ENCODE measurements at regions not wholly inside any gene's neighbourhood (a gene's known extent, or its start where the extent isn't known, plus 50 kb on each side); places are given as distances from the start of the nearest gene placed in this dataset.
"Not testable (repeated sequence)": the region's sequence is repeated elsewhere in the genome, so short reads cannot be mapped to it uniquely, and the experiment has no call there.

- no peak for DNase-seq (ENCODE audit: low read depth in 2 of 3, low spot score in 1 of 3)
These were observed 162.6 kb upstream of the PFN2 start for GRCh38 chr3:150133293-150133692.

DNA sequence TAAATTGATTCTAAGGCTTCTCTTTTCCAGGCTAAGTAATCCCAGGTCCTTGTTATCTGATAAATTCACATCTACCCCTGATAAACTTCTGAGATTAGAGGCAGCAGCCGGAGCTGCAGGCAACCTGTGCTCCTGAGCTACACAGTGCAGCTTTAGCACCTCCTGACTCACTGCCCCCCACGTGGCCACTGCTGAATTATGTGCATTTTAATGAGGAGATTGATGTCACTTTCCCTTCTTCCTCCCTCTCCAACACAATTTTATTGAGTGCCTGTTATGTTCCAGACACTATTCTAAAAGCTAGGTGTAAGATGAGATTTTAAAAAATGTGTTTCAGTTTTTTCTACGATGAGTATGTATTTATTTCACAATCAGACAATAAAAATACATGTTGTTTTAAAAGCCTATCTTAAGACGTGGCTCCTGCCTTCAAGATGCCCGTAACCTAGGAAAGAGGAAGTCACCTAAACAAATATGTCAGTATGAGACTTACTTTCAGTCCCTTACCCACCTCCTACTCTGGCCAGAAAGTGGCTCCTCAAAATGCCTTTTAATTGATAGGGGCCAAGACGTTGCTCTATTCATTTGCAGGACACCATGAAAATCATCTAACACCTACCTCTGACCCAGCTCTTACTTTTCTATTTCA is 161.5 kb upstream of the PFN2 start:
- DNase-seq (ENCODE audit: low read depth in 2 of 3, low spot score in 1 of 3), result no peak

GRCh38 chr3:150131663-150132062 is 161.0 kb upstream of the PFN2 start:
- DNase-seq (ENCODE audit: low read depth in 2 of 3, low spot score in 1 of 3), result no peak

DNA sequence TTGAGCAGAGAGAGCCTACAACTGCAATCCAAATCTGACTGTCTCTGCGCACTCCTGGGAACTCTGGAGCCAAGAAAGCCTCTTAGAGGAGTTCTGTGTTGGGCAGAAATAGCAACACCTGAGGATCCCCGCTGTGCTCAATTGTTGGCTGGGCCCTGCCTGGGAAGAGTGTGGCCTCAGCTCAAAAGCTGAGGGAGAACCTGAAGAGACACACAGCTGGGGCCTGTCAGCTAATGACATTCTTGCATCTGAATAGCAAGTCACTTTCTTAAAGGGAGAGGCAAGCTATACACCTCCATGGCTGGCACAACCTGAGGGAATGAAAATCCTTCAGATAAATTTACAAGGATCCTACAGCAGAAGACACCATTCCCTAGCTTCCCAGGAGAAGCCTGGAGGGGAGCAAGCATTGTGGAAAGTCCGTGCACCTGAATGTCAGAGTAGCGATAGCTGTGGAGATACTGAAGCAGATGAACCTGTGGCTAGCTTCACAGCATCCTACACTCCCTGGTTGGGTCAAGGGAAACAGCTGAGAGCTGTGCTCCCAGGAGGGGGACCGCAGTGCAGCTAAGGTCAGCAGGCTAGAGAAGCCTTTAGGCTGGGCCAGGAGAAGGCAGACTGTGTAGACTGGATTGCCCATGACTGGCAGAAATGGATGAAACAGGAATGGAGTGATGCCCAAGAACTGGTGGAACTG is 159.9 kb upstream of the PFN2 start:
- DNase-seq (ENCODE audit: low read depth in 2 of 3, low spot score in 1 of 3), result no peak

GRCh38 chr3:150129166-150129565 is 158.5 kb upstream of the PFN2 start:
- no peak for DNase-seq (ENCODE audit: low read depth in 2 of 3, low spot score in 1 of 3)

- no peak for DNase-seq (ENCODE audit: low read depth in 2 of 3, low spot score in 1 of 3)
These were observed 157.4 kb upstream of the PFN2 start for GRCh38 chr3:150128126-150128525.

DNA sequence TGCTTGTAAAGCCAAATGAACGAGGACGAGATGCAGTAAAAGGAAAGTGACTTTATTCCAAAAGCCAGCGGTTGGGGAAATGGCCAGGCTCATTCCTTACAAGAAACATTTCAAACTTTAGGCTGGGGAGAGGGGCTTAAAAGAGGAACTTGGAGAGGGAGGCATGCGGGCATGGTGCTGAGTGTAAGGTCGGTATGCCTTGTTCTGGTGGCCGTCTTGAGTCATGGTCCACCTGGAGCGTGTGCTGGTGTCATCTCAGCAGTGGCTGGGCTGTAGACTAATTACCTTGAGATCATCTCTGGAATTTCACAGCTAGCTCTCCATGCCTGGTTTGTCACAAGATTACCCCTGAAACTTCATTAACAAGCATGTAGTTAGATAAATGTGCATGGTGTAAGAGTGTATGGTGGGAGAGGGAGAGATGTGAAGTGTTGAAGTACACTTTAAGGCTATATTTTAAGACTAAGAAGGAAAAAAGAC is 156.4 kb upstream of the PFN2 start:
- DNase-seq (ENCODE audit: low read depth in 2 of 3, low spot score in 1 of 3), result no peak

DNA sequence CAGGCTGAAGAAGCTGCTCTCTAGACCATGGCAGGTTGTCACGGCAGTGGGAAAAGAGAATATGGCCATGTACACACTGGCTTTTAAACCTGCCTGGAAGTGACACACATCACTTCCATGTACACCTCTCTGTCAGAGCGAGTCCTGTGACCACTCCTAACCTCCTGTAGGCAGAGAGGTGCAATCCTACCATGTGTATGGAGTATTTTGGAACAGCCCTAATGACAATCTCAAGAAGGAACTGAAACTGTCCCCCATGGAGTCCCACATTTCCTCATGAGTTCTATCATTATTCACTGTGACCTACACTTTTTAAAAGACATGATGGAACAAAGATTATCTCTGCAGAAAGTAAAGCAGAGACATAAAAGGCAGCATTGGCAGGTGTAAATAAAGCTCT is 153.4 kb upstream of the PFN2 start:
- DNase-seq (ENCODE audit: low read depth in 2 of 3, low spot score in 1 of 3), result no peak

GRCh38 chr3:150123249-150123648 is 152.6 kb upstream of the PFN2 start:
- DNase-seq (ENCODE audit: low read depth in 2 of 3, low spot score in 1 of 3), result not testable (repeated sequence)

GRCh38 chr3:150118219-150118618 is 147.5 kb upstream of the PFN2 start:
- no peak for DNase-seq (ENCODE audit: low read depth in 2 of 3, low spot score in 1 of 3)

- no peak for DNase-seq (ENCODE audit: low read depth in 2 of 3, low spot score in 1 of 3)
These were observed 146.4 kb upstream of the PFN2 start for GRCh38 chr3:150117076-150117475.

- no peak for DNase-seq (ENCODE audit: low read depth in 2 of 3, low spot score in 1 of 3)
These were observed 145.5 kb upstream of the PFN2 start for GRCh38 chr3:150116196-150116595.

GRCh38 chr3:150114873-150115540 is 144.3 kb upstream of the PFN2 start:
- no peak for DNase-seq (ENCODE audit: low read depth in 2 of 3, low spot score in 1 of 3)

DNA sequence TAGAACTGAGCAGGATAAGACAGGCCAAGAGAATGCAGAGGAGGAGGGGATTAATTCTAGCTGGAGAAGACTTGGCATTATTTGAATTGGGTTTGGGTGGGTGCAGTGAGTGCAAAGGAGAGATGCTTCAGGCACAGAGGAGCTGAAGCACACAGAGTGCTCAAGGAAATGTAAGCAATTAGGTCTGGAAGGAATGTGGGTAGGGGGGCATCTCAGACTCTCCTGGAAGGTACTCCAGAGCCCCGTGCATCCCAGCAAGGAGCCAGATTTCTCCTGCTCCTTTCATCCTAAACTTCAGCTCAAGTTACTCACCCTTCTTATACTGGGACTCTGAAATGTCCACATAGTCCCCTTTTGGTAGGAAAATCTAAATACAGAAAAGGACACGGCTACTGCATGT is 143.6 kb upstream of the PFN2 start:
- DNase-seq (ENCODE audit: low read depth in 2 of 3, low spot score in 1 of 3), result no peak

- DNase-seq (ENCODE audit: low read depth in 2 of 3, low spot score in 1 of 3), result no peak
These were observed 139.4 kb upstream of the PFN2 start for GRCh38 chr3:150110097-150110496.

- no peak for DNase-seq (ENCODE audit: low read depth in 2 of 3, low spot score in 1 of 3)
These were observed 136.9 kb upstream of the PFN2 start for GRCh38 chr3:150107429-150108175.

GRCh38 chr3:150106740-150107428 is 136.2 kb upstream of the PFN2 start:
- no peak for DNase-seq (ENCODE audit: low read depth in 2 of 3, low spot score in 1 of 3)

- no peak for DNase-seq (ENCODE audit: low read depth in 2 of 3, low spot score in 1 of 3)
These were observed 135.4 kb upstream of the PFN2 start for GRCh38 chr3:150105886-150106612.

DNA sequence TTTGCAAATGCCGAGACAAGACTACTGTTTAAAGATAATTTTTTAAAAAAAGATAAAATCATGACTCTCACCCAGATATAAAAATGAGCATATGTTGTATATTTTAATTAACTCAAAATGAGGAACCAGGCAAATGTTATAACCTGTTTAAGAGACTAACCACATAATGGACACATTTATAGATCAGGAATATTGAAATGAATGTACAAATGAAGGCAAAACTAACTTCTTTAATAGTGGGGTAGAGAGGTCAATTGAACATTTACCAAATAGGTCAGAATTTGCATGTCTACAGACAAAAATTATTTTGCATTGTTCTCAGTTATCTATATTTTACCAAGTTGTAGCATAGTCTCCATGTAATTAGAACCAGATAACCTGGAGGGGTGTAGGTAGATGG is 134.3 kb upstream of the PFN2 start:
- no peak for DNase-seq (ENCODE audit: low read depth in 2 of 3, low spot score in 1 of 3)

GRCh38 chr3:150104564-150104963 is 133.9 kb upstream of the PFN2 start:
- DNase-seq (ENCODE audit: low read depth in 2 of 3, low spot score in 1 of 3), result no peak

All from stimulated activated CD4-positive, alpha-beta T cell treated with anti-CD3 and anti-CD28 coated beads, Interleukin-12 subunit alpha, Interleukin-12 subunit beta, amount 100 ng/mL, for 48 hours (primary cell).